HL-60 (cell line): ENCODE measurements at regions not wholly inside any gene's neighbourhood (a gene's known extent, or its start where the extent isn't known, plus 50 kb on each side); places are given as distances from the start of the nearest gene placed in this dataset.

Experiments
- DNase-seq, 2 experiments: peaks; one replicate each; pipeline ENCODE4 v3.0.0-alpha.2; 2010 to 2020; ENCODE audit warnings: low read depth in 1 of 2, low spot score in 1 of 2
- H3K27ac ChIP-seq: fragments of 250-450 bp; sonication (Bioruptor Pico); replicated peaks from 2 replicates; pipeline ENCODE4 v1.5.1; 2020; ENCODE audit warnings: mild to moderate bottlenecking, moderate library complexity
- H3K27me3 ChIP-seq: fragments of 250-450 bp; sonication (Bioruptor Pico); 2 replicates; pipeline ENCODE4 v1.5.1; 2021; ENCODE audit warnings: mild to moderate bottlenecking, moderate library complexity; ENCODE audit not compliant: insufficient read depth, poor library complexity, severe bottlenecking
- H3K4me3 ChIP-seq: replicated peaks from 2 replicates; pipeline ENCODE4 v1.5.1; 2011; ENCODE audit warnings: mild to moderate bottlenecking, control low read depth, low read length; ENCODE audit not compliant: insufficient read depth
- CTCF ChIP-seq: IDR thresholded peaks from one replicate; pipeline ENCODE4 v1.5.1; 2011; ENCODE audit warnings: low read length, control low read depth, inconsistent platforms; ENCODE audit not compliant: insufficient read depth
- GABPA ChIP-seq: IDR thresholded peaks from 2 replicates; pipeline ENCODE4 v1.6.1; 2012; ENCODE audit warnings: low read depth
- POLR2AphosphoS5 ChIP-seq: IDR thresholded peaks from 2 replicates; pipeline ENCODE4 v1.6.1; 2012; ENCODE audit warnings: low read depth
- SPI1 ChIP-seq: IDR thresholded peaks from 2 replicates; pipeline ENCODE4 v1.6.1; 2012; ENCODE audit warnings: low read depth, mild to moderate bottlenecking, borderline replicate concordance
- TF ChIP-seq, protein P1 (sequence below): IDR thresholded peaks from 2 replicates; pipeline ENCODE4 v1.6.1; 2012; ENCODE audit warnings: low read depth; ENCODE audit not compliant: insufficient replicate concordance

GRCh38 chr6:126941751-126942150, 176.7 kb upstream of the RSPO3 start:
- H3K27ac ChIP-seq = no peak overlapping the region
- DNase-seq = no peak
- H3K4me3 ChIP-seq = no peak overlapping the region
- no peak for TF ChIP-seq CTCF
- TF ChIP-seq SPI1 = no peak
- no peak for TF ChIP-seq GABPA
- TF ChIP-seq POLR2AphosphoS5 = no peak
- TF ChIP-seq, protein P1, sequence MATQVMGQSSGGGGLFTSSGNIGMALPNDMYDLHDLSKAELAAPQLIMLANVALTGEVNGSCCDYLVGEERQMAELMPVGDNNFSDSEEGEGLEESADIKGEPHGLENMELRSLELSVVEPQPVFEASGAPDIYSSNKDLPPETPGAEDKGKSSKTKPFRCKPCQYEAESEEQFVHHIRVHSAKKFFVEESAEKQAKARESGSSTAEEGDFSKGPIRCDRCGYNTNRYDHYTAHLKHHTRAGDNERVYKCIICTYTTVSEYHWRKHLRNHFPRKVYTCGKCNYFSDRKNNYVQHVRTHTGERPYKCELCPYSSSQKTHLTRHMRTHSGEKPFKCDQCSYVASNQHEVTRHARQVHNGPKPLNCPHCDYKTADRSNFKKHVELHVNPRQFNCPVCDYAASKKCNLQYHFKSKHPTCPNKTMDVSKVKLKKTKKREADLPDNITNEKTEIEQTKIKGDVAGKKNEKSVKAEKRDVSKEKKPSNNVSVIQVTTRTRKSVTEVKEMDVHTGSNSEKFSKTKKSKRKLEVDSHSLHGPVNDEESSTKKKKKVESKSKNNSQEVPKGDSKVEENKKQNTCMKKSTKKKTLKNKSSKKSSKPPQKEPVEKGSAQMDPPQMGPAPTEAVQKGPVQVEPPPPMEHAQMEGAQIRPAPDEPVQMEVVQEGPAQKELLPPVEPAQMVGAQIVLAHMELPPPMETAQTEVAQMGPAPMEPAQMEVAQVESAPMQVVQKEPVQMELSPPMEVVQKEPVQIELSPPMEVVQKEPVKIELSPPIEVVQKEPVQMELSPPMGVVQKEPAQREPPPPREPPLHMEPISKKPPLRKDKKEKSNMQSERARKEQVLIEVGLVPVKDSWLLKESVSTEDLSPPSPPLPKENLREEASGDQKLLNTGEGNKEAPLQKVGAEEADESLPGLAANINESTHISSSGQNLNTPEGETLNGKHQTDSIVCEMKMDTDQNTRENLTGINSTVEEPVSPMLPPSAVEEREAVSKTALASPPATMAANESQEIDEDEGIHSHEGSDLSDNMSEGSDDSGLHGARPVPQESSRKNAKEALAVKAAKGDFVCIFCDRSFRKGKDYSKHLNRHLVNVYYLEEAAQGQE = no peak
- no peaks in the 10 kb centered on the region for H3K27me3 ChIP-seq

DNA sequence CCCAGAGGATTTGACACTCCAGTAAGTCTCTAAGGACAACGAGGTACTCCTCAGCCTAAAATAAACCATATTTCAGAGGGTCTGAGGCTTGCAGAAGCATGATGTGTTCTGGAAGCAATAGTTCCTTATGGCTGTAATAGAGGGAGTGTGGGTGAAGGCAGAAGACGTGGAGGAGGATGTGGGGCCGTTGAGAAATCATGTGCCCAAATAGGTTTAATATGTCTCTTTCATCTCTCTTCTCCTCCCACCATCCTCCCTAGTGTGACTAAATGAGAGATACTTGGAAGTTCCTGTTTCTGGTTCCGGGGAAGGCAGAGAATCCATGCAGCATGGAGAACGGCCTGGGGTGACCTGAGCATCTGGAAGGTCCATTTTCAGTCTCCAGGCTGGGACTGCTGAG, 174.0 kb upstream of the RSPO3 start:
- DNase-seq = no peak
- Histone ChIP-seq H3K27me3 (no peaks in the 10 kb centered on the region), H3K27ac (no peak overlapping the region), H3K4me3 (no peak overlapping the region)
- TF ChIP-seq POLR2AphosphoS5 (no peak), CTCF (no peak), SPI1 (no peak), GABPA (no peak)
- TF ChIP-seq, protein P1 = no peak

GRCh38 chr6:126945150-126945685, 173.3 kb upstream of the RSPO3 start:
- Histone ChIP-seq H3K4me3 (no peak overlapping the region), H3K27ac (no peak overlapping the region), H3K27me3 (no peaks in the 10 kb centered on the region)
- no peak for DNase-seq
- TF ChIP-seq, protein P1 = no peak
- TF ChIP-seq CTCF = no peak
- no peak for TF ChIP-seq SPI1
- no peak for TF ChIP-seq GABPA
- TF ChIP-seq POLR2AphosphoS5 = no peak
